RWPE1 (cell line): ENCODE measurements at regions not wholly inside any gene's neighbourhood (a gene's known extent, or its start where the extent isn't known, plus 50 kb on each side); places are given as distances from the start of the nearest gene placed in this dataset.

Source experiments
- CTCF ChIA-PET: fragments of 350-600 bp; sonication (Branson Sonifier 250); formaldehyde crosslinking; extraction: SDS; loops from one replicate; lab custom pipeline; 2021; lab: Yijun Ruan, JAX
- POLR2A ChIA-PET: fragments of 400-600 bp; formaldehyde crosslinking; extraction: SDS; loops from one replicate; lab custom pipeline; 2020; ENCODE audit warnings: antibody characterized with exemption; ENCODE audit not compliant: low non-redundant PET; lab: Yijun Ruan, JAX
- DNase-seq: peaks from one replicate; pipeline ENCODE4 v3.0.0; 2012; ENCODE audit warnings: low spot score
- H3K27ac ChIP-seq: fragments of 450-650 bp; 2 replicates; pipeline ENCODE4 v1.5.1; 2017
- CTCF ChIP-seq: fragments of 450-650 bp; conservative IDR thresholded peaks from 2 replicates; pipeline ENCODE4 v1.5.1; 2017; ENCODE audit warnings: low read depth, mild to moderate bottlenecking

- no peak for DNase-seq
- ChIA-PET CTCF (no interaction called here), POLR2A (no interaction called here)
Observed at GRCh38 chr2:128399690-128400291, 81.1 kb upstream of the HS6ST1 start.

GRCh38 chr2:128401680-128402079, 83.0 kb upstream of the HS6ST1 start:
- TF ChIP-seq CTCF: no peak
- CTCF ChIA-PET: no interaction called here

More at GRCh38 chr2:128399690-128400291, 81.1 kb upstream of the HS6ST1 start:
- H3K27ac ChIP-seq: no peak overlapping the region
- TF ChIP-seq CTCF: no peak

GRCh38 chr2:128402911-128403670, 84.4 kb upstream of the HS6ST1 start:
- DNase-seq: no peak
- POLR2A ChIA-PET: no interaction called here
- CTCF ChIA-PET: no interaction called here
- TF ChIP-seq CTCF: no peak
- H3K27ac ChIP-seq: no peak overlapping the region

More at GRCh38 chr2:128401680-128402079, 83.0 kb upstream of the HS6ST1 start:
- POLR2A ChIA-PET: no interaction called here
- H3K27ac ChIP-seq: no peak overlapping the region
- DNase-seq: no peak

GRCh38 chr2:128403814-128404708, 85.4 kb upstream of the HS6ST1 start:
- DNase-seq: no peak
- CTCF ChIA-PET: no interaction called here
- POLR2A ChIA-PET: no interaction called here
- no peak for TF ChIP-seq CTCF
- no peak overlapping the region for H3K27ac ChIP-seq

- POLR2A ChIA-PET: no interaction called here
- no peak overlapping the region for H3K27ac ChIP-seq
- CTCF ChIA-PET: no interaction called here
- TF ChIP-seq CTCF: no peak
- no peak for DNase-seq
Observed at GRCh38 chr2:128404709-128405466, 86.2 kb upstream of the HS6ST1 start.
